ENCODE measurements at regions not wholly inside any gene's neighbourhood (a gene's known extent, or its start where the extent isn't known, plus 50 kb on each side); places are given as distances from the start of the nearest gene placed in this dataset.
"Not testable (repeated sequence)": the region's sequence is repeated elsewhere in the genome, so short reads cannot be mapped to it uniquely, and the experiment has no call there.

- TF ChIP-seq CTCF (IDR thresholded peaks at IDR 0.05) = no peak
These were observed 548.7 kb downstream of the FAM181B start for GRCh38 chr11:82184966-82185365.

GRCh38 chr11:82183346-82183745, 550.3 kb downstream of the FAM181B start:
- DNase-seq = no peak
- Histone ChIP-seq H3K27ac (no peak overlapping the region), H3K9me3 (peaks cover 0 to 3% (median 0%) of the 10 kb centered on the region in 3 donors), H3K36me3 (no peaks in the 10 kb centered on the region), H3K4me3 (no peak overlapping the region), H3K4me1 (no peaks in the 10 kb centered on the region), H3K27me3 (no peaks in the 10 kb centered on the region)
- intact Hi-C loops (cut with DNase I; ENCODE audit: low total_unique reads) = no loop called here
- TF ChIP-seq CTCF (IDR thresholded peaks at IDR 0.05) = no peak

More at GRCh38 chr11:82184966-82185365, 548.7 kb downstream of the FAM181B start:
- Histone ChIP-seq H3K4me1 (no peaks in the 10 kb centered on the region), H3K9me3 (peaks cover 0 to 3% (median 0%) of the 10 kb centered on the region in 3 donors), H3K27ac (no peak overlapping the region), H3K36me3 (no peaks in the 10 kb centered on the region), H3K27me3 (no peaks in the 10 kb centered on the region), H3K4me3 (no peak overlapping the region)
- intact Hi-C loops (cut with DNase I; ENCODE audit: low total_unique reads) = no loop called here
- no peak for DNase-seq

DNA sequence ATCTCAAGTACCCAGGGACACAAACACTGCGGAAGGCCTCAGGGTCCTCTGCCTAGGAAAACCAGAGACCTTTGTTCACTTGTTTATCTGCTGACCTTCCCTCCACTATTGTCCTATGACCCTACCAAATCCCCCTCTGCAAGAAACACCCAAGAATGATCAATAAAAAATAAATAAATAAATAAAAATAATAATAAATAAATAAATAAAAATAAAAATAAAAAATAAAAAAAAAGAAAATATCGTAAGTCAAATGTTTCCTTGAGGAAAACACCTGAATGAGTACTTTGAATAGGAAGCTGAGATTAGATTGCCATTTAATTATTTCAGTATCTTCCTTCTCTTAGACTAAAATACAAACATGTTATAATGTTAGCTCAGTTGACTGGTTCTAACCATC, 551.0 kb downstream of the FAM181B start:
- H3K4me1 ChIP-seq; H3K27ac ChIP-seq; DNase-seq; H3K4me3 ChIP-seq; H3K27me3 ChIP-seq; H3K9me3 ChIP-seq; intact Hi-C loops (cut with DNase I; ENCODE audit: low total_unique reads); H3K36me3 ChIP-seq: not testable (repeated sequence)

- H3K36me3 ChIP-seq; DNase-seq; H3K4me1 ChIP-seq; H3K27me3 ChIP-seq; intact Hi-C loops (cut with DNase I; ENCODE audit: low total_unique reads); H3K27ac ChIP-seq; H3K4me3 ChIP-seq; H3K9me3 ChIP-seq: not testable (repeated sequence)
These were observed 551.9 kb downstream of the FAM181B start for GRCh38 chr11:82181796-82182195.

- H3K27ac ChIP-seq = no peak overlapping the region
- no peaks in the 10 kb centered on the region for H3K4me1 ChIP-seq
- DNase-seq = no peak
- no peak for TF ChIP-seq CTCF (IDR thresholded peaks at IDR 0.05)
- H3K27me3 ChIP-seq = no peaks in the 10 kb centered on the region
- intact Hi-C loops (cut with DNase I; ENCODE audit: low total_unique reads) = no loop called here
- H3K9me3 ChIP-seq = peaks cover 0 to 3% (median 0%) of the 10 kb centered on the region in 3 donors
- no peaks in the 10 kb centered on the region for H3K36me3 ChIP-seq
- H3K4me3 ChIP-seq = no peak overlapping the region
These were observed 556.7 kb downstream of the FAM181B start for GRCh38 chr11:82176945-82177344.

GRCh38 chr11:82176365-82176764, 557.3 kb downstream of the FAM181B start:
- no peaks in the 10 kb centered on the region for H3K27me3 ChIP-seq
- no peak overlapping the region for H3K27ac ChIP-seq
- no peaks in the 10 kb centered on the region for H3K4me1 ChIP-seq
- DNase-seq = no peak
- no peak for TF ChIP-seq CTCF (IDR thresholded peaks at IDR 0.05)
- no peaks in the 10 kb centered on the region for H3K9me3 ChIP-seq
- intact Hi-C loops (cut with DNase I; ENCODE audit: low total_unique reads) = no loop called here
- no peak overlapping the region for H3K4me3 ChIP-seq
- no peaks in the 10 kb centered on the region for H3K36me3 ChIP-seq

DNA sequence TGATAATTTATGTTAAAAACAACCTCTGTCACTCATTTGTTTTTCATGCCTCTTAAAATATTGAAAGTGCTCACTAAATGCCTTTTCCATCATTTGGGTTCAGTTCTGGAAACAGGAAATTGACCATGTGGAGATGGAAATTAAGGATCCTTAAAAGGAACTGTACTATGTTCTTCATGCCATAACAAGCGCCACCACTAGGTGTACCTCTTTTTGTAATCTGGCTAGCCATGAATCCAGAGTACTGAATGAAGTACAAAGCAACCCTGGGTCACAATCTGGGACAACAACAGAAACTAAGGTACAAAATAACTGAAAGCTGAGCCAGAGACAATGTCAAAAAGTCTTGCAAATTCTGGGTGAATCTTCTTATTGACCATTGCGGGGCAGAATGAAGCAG, 559.1 kb downstream of the FAM181B start:
- no peak overlapping the region for H3K27ac ChIP-seq
- TF ChIP-seq CTCF (IDR thresholded peaks at IDR 0.05) = no peak
- H3K27me3 ChIP-seq = no peaks in the 10 kb centered on the region
- intact Hi-C loops (cut with DNase I; ENCODE audit: low total_unique reads) = no loop called here
- no peak overlapping the region for H3K4me3 ChIP-seq
- H3K4me1 ChIP-seq = no peaks in the 10 kb centered on the region
- DNase-seq = no peak
- H3K36me3 ChIP-seq = no peaks in the 10 kb centered on the region
- no peaks in the 10 kb centered on the region for H3K9me3 ChIP-seq

Data from tibial artery (tissue), 4 donors.